ENCODE measurements at regions not wholly inside any gene's neighbourhood (a gene's known extent, or its start where the extent isn't known, plus 50 kb on each side); places are given as distances from the start of the nearest gene placed in this dataset.
"Not testable (repeated sequence)": the region's sequence is repeated elsewhere in the genome, so short reads cannot be mapped to it uniquely, and the experiment has no call there.

GRCh38 chr10:52566471-52567246, 205.9 kb downstream of the MBL2 start:
- DNase-seq (ENCODE audit: insufficient read length, low spot score) (peak; percentile 7), FAIRE-seq (peak; percentile 89)

GRCh38 chr10:52567247-52567580, 205.4 kb downstream of the MBL2 start:
- no peak for TF ChIP-seq POLR2A (IDR thresholded peaks at IDR 0.05; ENCODE audit: low read depth, low read length)
- DNase-seq (ENCODE audit: insufficient read length, low spot score), result no peak
- no peak for FAIRE-seq

More at GRCh38 chr10:52566471-52567246, 205.9 kb downstream of the MBL2 start:
- no peak for TF ChIP-seq POLR2A (IDR thresholded peaks at IDR 0.05; ENCODE audit: low read depth, low read length)

GRCh38 chr10:52568309-52568708, 204.3 kb downstream of the MBL2 start:
- peak; percentile 88 for FAIRE-seq
- no peak for DNase-seq (ENCODE audit: insufficient read length, low spot score)
- TF ChIP-seq POLR2A (IDR thresholded peaks at IDR 0.05; ENCODE audit: low read depth, low read length), result no peak

GRCh38 chr10:52570490-52570889, 202.1 kb downstream of the MBL2 start:
- FAIRE-seq, result peak; percentile 23
- no peak for TF ChIP-seq POLR2A (IDR thresholded peaks at IDR 0.05; ENCODE audit: low read depth, low read length)

GRCh38 chr10:52571018-52571417, 201.6 kb downstream of the MBL2 start:
- TF ChIP-seq POLR2A (IDR thresholded peaks at IDR 0.05; ENCODE audit: low read depth, low read length), result no peak
- no peak for DNase-seq (ENCODE audit: insufficient read length, low spot score)
- no peak for FAIRE-seq

More at GRCh38 chr10:52570490-52570889, 202.1 kb downstream of the MBL2 start:
- no peak for DNase-seq (ENCODE audit: insufficient read length, low spot score)

DNA sequence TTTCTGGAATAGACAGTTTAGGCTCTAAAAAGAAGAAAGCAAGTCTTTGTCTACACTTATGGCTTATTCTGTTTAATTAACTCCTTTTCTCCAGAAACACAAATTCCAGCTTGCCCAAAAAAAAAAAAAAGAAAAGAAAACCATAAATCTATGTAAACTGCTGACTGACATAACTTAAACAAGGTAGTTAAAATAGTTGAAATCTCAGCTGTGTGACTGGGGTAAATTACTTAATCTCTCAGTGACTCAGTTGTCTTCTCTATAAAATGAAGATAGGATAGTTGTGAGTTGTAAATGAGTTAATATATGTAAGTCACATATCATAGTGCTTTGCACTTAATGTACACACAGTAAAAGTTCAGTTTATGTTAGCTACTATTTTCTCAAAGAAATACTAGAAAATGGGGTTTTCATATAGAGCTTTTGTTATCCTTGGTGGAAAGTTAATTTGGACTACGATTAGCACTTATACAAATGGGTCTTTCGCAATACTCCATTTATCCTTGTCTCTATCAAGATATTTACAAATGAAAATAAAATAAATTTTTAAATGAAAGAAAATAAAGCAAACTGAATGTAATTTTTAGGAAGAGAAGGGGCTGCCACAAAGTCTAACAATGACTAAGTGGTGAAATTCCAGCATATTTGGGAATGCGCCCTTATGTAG, 200.9 kb downstream of the MBL2 start:
- no peak for FAIRE-seq
- TF ChIP-seq POLR2A (IDR thresholded peaks at IDR 0.05; ENCODE audit: low read depth, low read length), result no peak
- no peak for DNase-seq (ENCODE audit: insufficient read length, low spot score)

DNA sequence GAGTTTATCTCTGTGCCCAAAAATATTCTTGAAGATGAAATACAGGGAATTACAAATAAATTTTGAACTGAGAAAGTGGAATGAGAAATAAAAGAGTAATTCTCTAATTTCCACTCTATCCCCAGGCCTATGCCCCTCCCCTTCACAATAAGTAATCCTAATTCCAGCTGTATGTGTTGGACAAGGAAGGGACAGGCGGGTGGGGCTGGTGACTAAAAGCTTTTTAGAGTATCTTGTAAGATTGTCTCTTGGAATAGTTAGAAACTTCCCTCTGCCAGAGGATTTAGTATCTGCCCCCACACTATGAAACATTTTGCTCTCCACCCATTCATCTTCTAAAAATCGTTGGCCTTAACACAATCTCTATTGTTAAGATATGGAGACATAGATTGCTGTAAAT, 199.2 kb downstream of the MBL2 start:
- no peak for FAIRE-seq
- no peak for DNase-seq (ENCODE audit: insufficient read length, low spot score)
- no peak for TF ChIP-seq POLR2A (IDR thresholded peaks at IDR 0.05; ENCODE audit: low read depth, low read length)

GRCh38 chr10:52574697-52575096, 197.9 kb downstream of the MBL2 start:
- FAIRE-seq (no peak), DNase-seq (ENCODE audit: insufficient read length, low spot score) (no peak)

DNA sequence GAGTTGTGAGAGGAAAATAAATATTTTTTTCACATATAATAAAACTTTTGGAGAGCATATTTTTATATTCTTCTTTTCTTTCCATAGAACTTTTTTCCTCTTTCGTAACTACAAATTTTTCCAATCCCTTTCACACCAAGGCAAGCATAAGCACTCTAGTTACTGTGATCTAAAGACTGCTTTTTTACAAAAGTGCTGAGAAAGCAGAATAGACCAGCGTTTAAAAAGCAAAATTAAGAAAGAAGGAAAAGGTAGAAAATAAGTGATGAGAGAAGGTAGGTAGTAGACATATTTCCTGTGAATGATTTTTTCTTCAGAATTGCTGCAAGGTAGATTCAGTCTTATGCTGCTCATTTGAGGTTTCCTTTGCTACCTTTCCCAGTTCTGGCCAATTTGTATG, 195.5 kb downstream of the MBL2 start:
- no peak for TF ChIP-seq POLR2A (IDR thresholded peaks at IDR 0.05; ENCODE audit: low read depth, low read length)
- FAIRE-seq (no peak), DNase-seq (ENCODE audit: insufficient read length, low spot score) (no peak)

More at GRCh38 chr10:52574697-52575096, 197.9 kb downstream of the MBL2 start:
- no peak for TF ChIP-seq POLR2A (IDR thresholded peaks at IDR 0.05; ENCODE audit: low read depth, low read length)

DNA sequence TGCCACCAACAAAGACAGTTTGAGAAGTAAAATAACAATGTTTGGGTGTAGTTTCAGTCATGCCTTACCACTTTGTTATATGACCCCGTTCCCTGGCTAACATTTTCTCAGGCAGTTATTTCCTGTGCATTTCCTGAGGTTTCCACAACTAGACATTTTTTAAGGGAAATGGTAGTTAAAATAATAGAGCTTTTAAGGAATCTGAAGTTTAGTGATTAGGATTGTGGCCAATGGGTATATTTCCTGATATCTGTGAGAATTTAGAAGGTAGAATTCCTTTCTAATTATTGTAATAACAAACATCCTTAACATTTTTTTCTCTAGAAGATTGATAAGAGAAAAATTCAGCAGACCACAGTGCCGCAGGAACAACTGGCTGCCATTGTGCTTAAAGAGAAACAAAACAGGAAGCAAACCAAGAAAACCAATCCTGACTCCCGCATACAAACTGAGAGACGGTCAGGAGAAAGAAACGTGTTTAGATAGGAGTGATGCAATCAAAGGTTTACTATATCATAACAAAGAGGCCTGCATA, 193.6 kb downstream of the MBL2 start:
- DNase-seq (ENCODE audit: insufficient read length, low spot score) (no peak), FAIRE-seq (no peak)
- no peak for TF ChIP-seq POLR2A (IDR thresholded peaks at IDR 0.05; ENCODE audit: low read depth, low read length)

DNA sequence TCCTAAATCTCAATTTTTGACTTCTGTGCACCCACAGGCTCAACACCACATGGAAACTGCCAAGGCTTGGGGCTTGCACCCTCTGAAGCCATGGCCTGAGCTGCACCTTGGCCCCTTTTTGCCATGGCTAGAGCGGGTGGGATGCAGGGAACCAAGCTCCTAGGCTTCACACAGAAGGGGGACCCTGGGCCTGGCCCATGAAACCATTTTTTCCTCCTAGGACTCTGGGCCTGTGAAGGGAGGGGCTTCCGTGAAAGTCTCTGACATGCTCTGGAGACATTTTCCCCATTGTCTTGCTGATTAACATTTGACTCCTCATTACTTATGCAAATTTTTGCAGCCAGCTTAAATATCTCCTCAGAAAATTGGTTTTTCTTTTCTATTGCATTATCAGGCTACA, 190.9 kb downstream of the MBL2 start:
- DNase-seq (ENCODE audit: insufficient read length, low spot score); FAIRE-seq: not testable (repeated sequence)

DNA sequence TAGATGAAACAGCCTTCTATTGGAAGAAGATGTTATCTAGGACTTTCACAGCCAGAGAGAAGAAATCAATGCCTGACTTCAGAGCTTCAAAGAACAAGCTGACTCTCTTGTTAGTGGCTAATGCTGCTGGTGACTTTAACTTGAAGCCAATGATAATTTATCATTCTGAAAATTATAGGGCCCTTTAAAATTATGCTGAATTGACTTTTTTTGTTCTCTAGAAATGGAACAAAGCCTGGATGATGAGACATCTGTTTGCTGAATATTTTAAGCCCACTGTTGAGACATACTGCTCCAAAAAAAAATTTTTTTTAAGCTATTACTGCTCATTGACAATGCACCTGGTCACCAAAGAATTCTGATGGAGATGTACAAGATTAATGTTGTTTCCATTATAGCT, 189.2 kb downstream of the MBL2 start:
- TF ChIP-seq POLR2A (IDR thresholded peaks at IDR 0.05; ENCODE audit: low read depth, low read length), result no peak
- DNase-seq (ENCODE audit: insufficient read length, low spot score) (no peak), FAIRE-seq (no peak)

DNA sequence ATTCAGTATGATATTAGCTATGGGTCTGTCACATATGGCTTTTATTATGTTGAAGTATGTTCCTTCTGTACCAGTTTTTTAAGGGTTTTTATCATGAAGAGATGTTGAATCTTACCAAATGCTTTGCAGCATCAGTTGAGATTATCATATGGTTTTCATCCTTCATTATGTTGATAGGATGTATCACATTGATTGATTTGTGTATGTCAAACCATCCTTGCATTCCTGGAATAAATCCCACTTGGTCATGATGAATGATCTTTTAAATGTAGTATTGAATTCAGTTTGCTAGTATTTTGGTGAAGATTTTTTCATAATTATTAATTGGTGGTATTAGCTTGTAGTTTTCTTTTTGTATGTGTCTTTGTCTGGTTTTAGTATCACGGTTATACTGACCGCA, 185.9 kb downstream of the MBL2 start:
- no peak for TF ChIP-seq POLR2A (IDR thresholded peaks at IDR 0.05; ENCODE audit: low read depth, low read length)
- FAIRE-seq, result peak; percentile 52
- no peak for DNase-seq (ENCODE audit: insufficient read length, low spot score)

DNA sequence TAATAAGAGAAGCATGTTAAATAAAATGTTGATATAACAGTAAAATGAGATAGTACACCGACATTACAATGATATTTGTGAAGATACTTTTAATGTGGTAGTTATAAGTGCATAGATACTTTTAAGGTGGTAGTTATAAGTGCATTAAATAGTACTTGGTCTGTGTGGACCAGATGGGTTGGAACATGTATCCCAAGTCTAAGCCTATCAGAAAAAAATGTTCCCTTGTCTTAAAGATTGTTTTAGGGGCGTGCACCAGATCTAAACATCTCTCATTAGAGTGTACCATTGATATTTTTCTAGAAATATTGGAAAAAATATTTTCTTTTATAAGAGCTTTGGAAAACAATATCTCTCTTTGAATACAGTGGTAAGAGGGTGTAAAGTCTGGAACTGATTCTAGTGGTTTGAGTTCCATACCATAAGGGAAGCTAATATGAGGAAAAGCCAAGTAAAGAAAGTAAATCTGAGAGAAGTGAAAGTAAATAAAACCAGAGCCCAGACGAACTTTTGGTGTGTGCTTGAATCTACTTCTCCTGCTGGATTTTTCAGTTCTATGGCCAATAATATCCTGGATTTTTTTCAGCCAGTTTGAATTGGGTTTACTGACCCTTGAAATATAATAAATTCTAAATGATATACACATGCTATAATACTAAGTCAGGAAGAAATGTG, 175.3 kb downstream of the MBL2 start:
- no peak for DNase-seq (ENCODE audit: insufficient read length, low spot score)

More for the DNA sequence above, 175.3 kb downstream of the MBL2 start:
- FAIRE-seq, result peak; percentile 33
- no peak for TF ChIP-seq POLR2A (IDR thresholded peaks at IDR 0.05; ENCODE audit: low read depth, low read length)

Data from H54 (cell line).